Fibroblast of lung (primary cell): ENCODE measurements at regions not wholly inside any gene's neighbourhood (a gene's known extent, or its start where the extent isn't known, plus 50 kb on each side); places are given as distances from the start of the nearest gene placed in this dataset.
A peak's percentile ranks its signal among the peaks of the same experiment; 100 is the strongest.

ENCODE experiments used
- DNase-seq, 2 donors: peaks; one replicate each; pipeline versions ENCODE4 v3.0.0 to v3.0.0-alpha.2; 2010; ENCODE audit warnings: low read depth in 2 of 2
- H2AFZ ChIP-seq: 2 replicates; pipeline ENCODE4 v1.5.1; 2012; ENCODE audit warnings: low read length, control low read depth, inconsistent platforms
- H3K27ac ChIP-seq: 2 replicates; pipeline ENCODE4 v1.5.1; 2011; ENCODE audit warnings: low read length, control low read depth; ENCODE audit not compliant: insufficient read depth
- H3K27me3 ChIP-seq: 2 replicates; pipeline ENCODE4 v1.5.1; 2011; ENCODE audit warnings: mild to moderate bottlenecking, low read length; ENCODE audit not compliant: control insufficient read depth, insufficient read depth
- H3K36me3 ChIP-seq: 2 replicates; pipeline ENCODE4 v1.5.1; 2011; ENCODE audit warnings: low read length; ENCODE audit not compliant: control insufficient read depth, insufficient read depth
- H3K4me1 ChIP-seq: 2 replicates; pipeline ENCODE4 v1.5.1; 2011; ENCODE audit warnings: low read length; ENCODE audit not compliant: control insufficient read depth, insufficient read depth; ENCODE audit errors: extremely low read depth
- H3K4me2 ChIP-seq: 2 replicates; pipeline ENCODE4 v1.5.1; 2011; ENCODE audit warnings: low read length, control low read depth; ENCODE audit not compliant: insufficient read depth; ENCODE audit errors: extremely low read depth
- H3K4me3 ChIP-seq, 4 experiments: fragments of 200-600 bp in 1 of 4; sonication (generic) in 1 of 4; replicated peaks in 1 of 4; 2 replicates each; pipeline ENCODE4 v1.5.1; 2011 to 2016; ENCODE audit warnings: low read length in 4 of 4, low read depth in 3 of 4, mild to moderate bottlenecking in 3 of 4, control low read depth in 2 of 4, inconsistent platforms in 1 of 4, mixed read lengths in 1 of 4; ENCODE audit not compliant: insufficient read depth in 1 of 4; ENCODE audit errors: control extremely low read depth in 1 of 4
- H3K79me2 ChIP-seq: 2 replicates; pipeline ENCODE4 v1.5.1; 2012; ENCODE audit warnings: mild to moderate bottlenecking, low read length, inconsistent platforms; ENCODE audit not compliant: control insufficient read depth, insufficient read depth
- H3K9ac ChIP-seq: 2 replicates; pipeline ENCODE4 v1.5.1; 2011; ENCODE audit warnings: mild to moderate bottlenecking, low read length, control low read depth; ENCODE audit not compliant: insufficient read depth
- H3K9me3 ChIP-seq: 2 replicates; pipeline ENCODE4 v1.5.1; 2012; ENCODE audit warnings: low read depth, low read length; ENCODE audit not compliant: control insufficient read depth, insufficient read depth
- H4K20me1 ChIP-seq: 2 replicates; pipeline ENCODE4 v1.5.1; 2011; ENCODE audit warnings: low read length; ENCODE audit not compliant: control insufficient read depth, insufficient read depth; ENCODE audit errors: extremely low read depth
- EZH2 ChIP-seq: IDR thresholded peaks from 2 replicates; pipeline ENCODE4 v1.5.1; 2012; ENCODE audit warnings: low read length, control low read depth, mild to moderate bottlenecking; ENCODE audit errors: missing control alignments
- TF ChIP-seq, protein P1 (sequence below), 2 donors: IDR thresholded peaks in 1 of 2; conservative IDR thresholded peaks in 1 of 2; 1 replicate in 1 of 2; 2 replicates in 1 of 2; pipeline ENCODE4 v1.5.1; 2011 to 2012; ENCODE audit warnings: low read length in 2 of 2, control low read depth in 1 of 2, inconsistent platforms in 1 of 2, low read depth in 1 of 2, mild to moderate bottlenecking in 1 of 2

DNA sequence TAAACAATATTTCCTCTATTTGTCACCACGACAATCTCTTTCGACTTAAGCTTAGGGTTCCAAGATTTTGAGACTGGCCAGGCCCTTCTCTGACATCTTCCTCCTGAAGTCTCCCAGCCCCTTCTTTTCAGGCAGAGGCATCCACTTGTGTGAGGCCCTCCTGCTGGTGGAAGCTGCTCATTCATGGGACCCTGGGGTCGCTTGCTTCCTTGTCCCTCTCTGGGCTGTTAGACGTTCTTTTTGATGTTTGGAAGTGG is 188.2 kb upstream of the APCDD1 start:
- H3K9ac ChIP-seq = no peak overlapping the region
- no peaks in the 10 kb centered on the region for H3K27me3 ChIP-seq
- H3K36me3 ChIP-seq = no peaks in the 10 kb centered on the region
- no peaks in the 10 kb centered on the region for H3K4me1 ChIP-seq
- H3K4me2 ChIP-seq = no peak overlapping the region
- no peak overlapping the region for H3K4me3 ChIP-seq
- DNase-seq = no peak
- no peaks in the 10 kb centered on the region for H3K79me2 ChIP-seq
- no peaks in the 10 kb centered on the region for H4K20me1 ChIP-seq
- H3K9me3 ChIP-seq = no peaks in the 10 kb centered on the region
- H2AFZ ChIP-seq = no peak overlapping the region
- TF ChIP-seq, protein P1, sequence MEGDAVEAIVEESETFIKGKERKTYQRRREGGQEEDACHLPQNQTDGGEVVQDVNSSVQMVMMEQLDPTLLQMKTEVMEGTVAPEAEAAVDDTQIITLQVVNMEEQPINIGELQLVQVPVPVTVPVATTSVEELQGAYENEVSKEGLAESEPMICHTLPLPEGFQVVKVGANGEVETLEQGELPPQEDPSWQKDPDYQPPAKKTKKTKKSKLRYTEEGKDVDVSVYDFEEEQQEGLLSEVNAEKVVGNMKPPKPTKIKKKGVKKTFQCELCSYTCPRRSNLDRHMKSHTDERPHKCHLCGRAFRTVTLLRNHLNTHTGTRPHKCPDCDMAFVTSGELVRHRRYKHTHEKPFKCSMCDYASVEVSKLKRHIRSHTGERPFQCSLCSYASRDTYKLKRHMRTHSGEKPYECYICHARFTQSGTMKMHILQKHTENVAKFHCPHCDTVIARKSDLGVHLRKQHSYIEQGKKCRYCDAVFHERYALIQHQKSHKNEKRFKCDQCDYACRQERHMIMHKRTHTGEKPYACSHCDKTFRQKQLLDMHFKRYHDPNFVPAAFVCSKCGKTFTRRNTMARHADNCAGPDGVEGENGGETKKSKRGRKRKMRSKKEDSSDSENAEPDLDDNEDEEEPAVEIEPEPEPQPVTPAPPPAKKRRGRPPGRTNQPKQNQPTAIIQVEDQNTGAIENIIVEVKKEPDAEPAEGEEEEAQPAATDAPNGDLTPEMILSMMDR (conservative IDR thresholded peaks at IDR 0.05 in 1 of 2, IDR thresholded peaks at IDR 0.05 in 1 of 2; ENCODE audit: low read depth in 1 of 2, low read length in 2 of 2) = no peak
- H3K27ac ChIP-seq = no peak overlapping the region

DNA sequence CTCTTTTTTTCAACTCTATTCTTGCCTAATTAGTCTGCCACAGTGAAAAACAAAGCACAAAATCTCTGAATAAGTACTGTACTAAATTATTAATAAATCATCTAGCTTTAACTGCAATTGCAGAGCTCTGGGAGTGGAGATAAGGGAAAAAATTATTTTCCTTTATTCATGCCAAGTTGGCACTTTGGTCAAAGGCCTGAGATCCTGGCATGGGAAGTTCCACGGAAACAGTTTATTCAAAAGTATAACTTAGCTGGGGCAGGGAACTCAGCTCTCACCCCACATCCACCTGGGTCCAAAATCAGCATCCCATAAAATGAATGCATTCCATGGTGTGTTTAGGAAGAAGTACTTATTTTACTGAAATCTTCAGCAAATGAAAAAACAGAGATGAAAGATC is 185.2 kb upstream of the APCDD1 start:
- no peak for DNase-seq
- H2AFZ ChIP-seq = no peak overlapping the region
- H3K9me3 ChIP-seq = no peaks in the 10 kb centered on the region
- no peaks in the 10 kb centered on the region for H4K20me1 ChIP-seq
- no peaks in the 10 kb centered on the region for H3K36me3 ChIP-seq
- no peak overlapping the region for H3K9ac ChIP-seq
- no peak overlapping the region for H3K4me2 ChIP-seq
- H3K4me3 ChIP-seq = no peak overlapping the region
- H3K27me3 ChIP-seq = no peaks in the 10 kb centered on the region
- no peak for TF ChIP-seq EZH2
- TF ChIP-seq, protein P1 (conservative IDR thresholded peaks at IDR 0.05 in 1 of 2, IDR thresholded peaks at IDR 0.05 in 1 of 2; ENCODE audit: low read depth in 1 of 2, low read length in 2 of 2) = no peak
- no peak overlapping the region for H3K27ac ChIP-seq
- H3K79me2 ChIP-seq = no peaks in the 10 kb centered on the region
- H3K4me1 ChIP-seq = no peaks in the 10 kb centered on the region

DNA sequence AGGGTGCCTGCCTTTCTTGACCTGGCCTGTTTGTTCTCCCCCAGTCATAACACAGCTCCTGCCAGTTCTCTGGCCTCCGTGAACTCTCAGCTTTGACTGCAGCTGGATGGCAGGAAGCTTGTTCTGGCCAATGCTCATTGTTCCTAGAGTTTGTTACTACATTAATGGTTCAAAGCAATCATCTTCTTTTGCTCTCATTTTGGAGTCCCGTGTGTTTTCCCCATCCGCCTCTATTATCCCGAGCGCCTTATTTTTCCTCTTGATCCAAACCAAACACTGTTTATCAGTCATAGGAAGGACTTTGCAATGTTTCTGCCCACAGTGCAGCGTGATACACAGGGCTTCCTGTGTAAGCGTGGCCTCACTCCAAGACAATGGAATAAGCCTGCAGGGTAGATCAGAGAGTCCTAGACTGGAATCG is 184.3 kb upstream of the APCDD1 start:
- Histone ChIP-seq H3K79me2 (no peaks in the 10 kb centered on the region), H3K9me3 (no peaks in the 10 kb centered on the region), H3K36me3 (no peaks in the 10 kb centered on the region), H3K27me3 (no peaks in the 10 kb centered on the region), H3K9ac (no peak overlapping the region), H3K4me3 (no peak overlapping the region), H4K20me1 (no peaks in the 10 kb centered on the region), H3K4me1 (no peaks in the 10 kb centered on the region), H3K27ac (no peak overlapping the region), H3K4me2 (peak overlapping the region; percentile 54), H2AFZ (peak overlapping the region; percentile 12)
- peak; percentile 18 to 49 for DNase-seq
- TF ChIP-seq, protein P1 (conservative IDR thresholded peaks at IDR 0.05 in 1 of 2, IDR thresholded peaks at IDR 0.05 in 1 of 2; ENCODE audit: low read depth in 1 of 2, low read length in 2 of 2) = no peak
- TF ChIP-seq EZH2 = no peak
